ENCODE measurements at regions not wholly inside any gene's neighbourhood (a gene's known extent, or its start where the extent isn't known, plus 50 kb on each side); places are given as distances from the start of the nearest gene placed in this dataset.
A peak's percentile ranks its signal among the peaks of the same experiment; 100 is the strongest.

GRCh38 chr14:26194816-26195215 is 403.0 kb downstream of the NOVA1 start:
- H3K9me3 ChIP-seq (ENCODE audit: control insufficient read depth, insufficient read depth, low read length), result no peaks in the 10 kb centered on the region
- no peak for DNase-seq (ENCODE audit: low read depth in 4 of 6, low spot score in 6 of 6)
- no peak overlapping the region for H3K27ac ChIP-seq (ENCODE audit: low read depth, low read length)
- no peaks in the 10 kb centered on the region for H3K4me1 ChIP-seq (ENCODE audit: control insufficient read depth, insufficient read depth, low read length)
- no peak overlapping the region for H3K4me3 ChIP-seq (ENCODE audit: low read depth, low read length)
- H3K36me3 ChIP-seq (ENCODE audit: control insufficient read depth, insufficient read depth, low read length), result no peaks in the 10 kb centered on the region
- no CpG with 5 or more reads among the region's 1 CpG for WGBS (ENCODE audit: insufficient coverage)
- no peaks in the 10 kb centered on the region for H3K27me3 ChIP-seq (ENCODE audit: control insufficient read depth, insufficient read depth, low read length)

GRCh38 chr14:26191671-26192070 is 406.2 kb downstream of the NOVA1 start:
- Histone ChIP-seq H3K36me3 (ENCODE audit: control insufficient read depth, insufficient read depth, low read length) (no peaks in the 10 kb centered on the region), H3K27ac (ENCODE audit: low read depth, low read length) (no peak overlapping the region), H3K27me3 (ENCODE audit: control insufficient read depth, insufficient read depth, low read length) (no peaks in the 10 kb centered on the region), H3K9me3 (ENCODE audit: control insufficient read depth, insufficient read depth, low read length) (no peaks in the 10 kb centered on the region), H3K4me3 (ENCODE audit: low read depth, low read length) (no peak overlapping the region), H3K4me1 (ENCODE audit: control insufficient read depth, insufficient read depth, low read length) (no peaks in the 10 kb centered on the region)
- no peak for DNase-seq (ENCODE audit: low read depth in 4 of 6, low spot score in 6 of 6)
- WGBS (ENCODE audit: insufficient coverage), result no CpG with 5 or more reads among the region's 1 CpG

GRCh38 chr14:26191123-26191522 is 406.7 kb downstream of the NOVA1 start:
- H3K4me1 ChIP-seq (ENCODE audit: control insufficient read depth, insufficient read depth, low read length), result no peaks in the 10 kb centered on the region
- H3K9me3 ChIP-seq (ENCODE audit: control insufficient read depth, insufficient read depth, low read length), result no peaks in the 10 kb centered on the region

GRCh38 chr14:26190646-26191045 is 407.2 kb downstream of the NOVA1 start:
- Histone ChIP-seq H3K36me3 (ENCODE audit: control insufficient read depth, insufficient read depth, low read length) (no peaks in the 10 kb centered on the region), H3K9me3 (ENCODE audit: control insufficient read depth, insufficient read depth, low read length) (no peaks in the 10 kb centered on the region), H3K4me3 (ENCODE audit: low read depth, low read length) (no peak overlapping the region), H3K27ac (ENCODE audit: low read depth, low read length) (no peak overlapping the region), H3K4me1 (ENCODE audit: control insufficient read depth, insufficient read depth, low read length) (no peaks in the 10 kb centered on the region), H3K27me3 (ENCODE audit: control insufficient read depth, insufficient read depth, low read length) (no peaks in the 10 kb centered on the region)
- no peak for DNase-seq (ENCODE audit: low read depth in 4 of 6, low spot score in 6 of 6)
- WGBS (ENCODE audit: insufficient coverage), result no CpG with 5 or more reads among the region's 2 CpGs

More at GRCh38 chr14:26191123-26191522, 406.7 kb downstream of the NOVA1 start:
- Histone ChIP-seq H3K27me3 (ENCODE audit: control insufficient read depth, insufficient read depth, low read length) (no peaks in the 10 kb centered on the region), H3K36me3 (ENCODE audit: control insufficient read depth, insufficient read depth, low read length) (no peaks in the 10 kb centered on the region), H3K27ac (ENCODE audit: low read depth, low read length) (no peak overlapping the region), H3K4me3 (ENCODE audit: low read depth, low read length) (no peak overlapping the region)
- DNase-seq (ENCODE audit: low read depth in 4 of 6, low spot score in 6 of 6), result no peak
- 61% methylated on average over 4 of the region's 4 CpGs for WGBS (ENCODE audit: insufficient coverage)

GRCh38 chr14:26187996-26188620 is 409.7 kb downstream of the NOVA1 start:
- no peaks in the 10 kb centered on the region for H3K36me3 ChIP-seq (ENCODE audit: control insufficient read depth, insufficient read depth, low read length)
- 100% methylated on average over 1 of the region's 2 CpGs for WGBS (ENCODE audit: insufficient coverage)
- no peak for DNase-seq (ENCODE audit: low read depth in 4 of 6, low spot score in 6 of 6)

GRCh38 chr14:26180221-26180620 is 417.6 kb downstream of the NOVA1 start:
- 20% methylated on average over 1 of the region's 2 CpGs for WGBS (ENCODE audit: insufficient coverage)
- DNase-seq (ENCODE audit: low read depth in 4 of 6, low spot score in 6 of 6), result peak in 5 of 6 donors; percentile 31 to 79 (median 45)
- Histone ChIP-seq H3K4me1 (ENCODE audit: control insufficient read depth, insufficient read depth, low read length) (no peaks in the 10 kb centered on the region), H3K36me3 (ENCODE audit: control insufficient read depth, insufficient read depth, low read length) (no peaks in the 10 kb centered on the region), H3K9me3 (ENCODE audit: control insufficient read depth, insufficient read depth, low read length) (no peaks in the 10 kb centered on the region), H3K27me3 (ENCODE audit: control insufficient read depth, insufficient read depth, low read length) (no peaks in the 10 kb centered on the region), H3K4me3 (ENCODE audit: low read depth, low read length) (no peak overlapping the region), H3K27ac (ENCODE audit: low read depth, low read length) (no peak overlapping the region)

More at GRCh38 chr14:26187996-26188620, 409.7 kb downstream of the NOVA1 start:
- Histone ChIP-seq H3K9me3 (ENCODE audit: control insufficient read depth, insufficient read depth, low read length) (no peaks in the 10 kb centered on the region), H3K27ac (ENCODE audit: low read depth, low read length) (no peak overlapping the region), H3K4me3 (ENCODE audit: low read depth, low read length) (no peak overlapping the region), H3K4me1 (ENCODE audit: control insufficient read depth, insufficient read depth, low read length) (no peaks in the 10 kb centered on the region), H3K27me3 (ENCODE audit: control insufficient read depth, insufficient read depth, low read length) (no peaks in the 10 kb centered on the region)

- Histone ChIP-seq H3K36me3 (ENCODE audit: control insufficient read depth, insufficient read depth, low read length) (no peaks in the 10 kb centered on the region), H3K27me3 (ENCODE audit: control insufficient read depth, insufficient read depth, low read length) (no peaks in the 10 kb centered on the region), H3K27ac (ENCODE audit: low read depth, low read length) (no peak overlapping the region), H3K4me1 (ENCODE audit: control insufficient read depth, insufficient read depth, low read length) (no peaks in the 10 kb centered on the region), H3K4me3 (ENCODE audit: low read depth, low read length) (no peak overlapping the region), H3K9me3 (ENCODE audit: control insufficient read depth, insufficient read depth, low read length) (no peaks in the 10 kb centered on the region)
- peak in 3 of 6 donors; percentile 12 to 85 (median 38) for DNase-seq (ENCODE audit: low read depth in 4 of 6, low spot score in 6 of 6)
- 78% methylated on average over 8 of the region's 14 CpGs for WGBS (ENCODE audit: insufficient coverage)
Measured at GRCh38 chr14:26175658-26176057, 422.2 kb downstream of the NOVA1 start.

- WGBS (ENCODE audit: insufficient coverage), result no CpG with 5 or more reads among the region's 2 CpGs
- no peaks in the 10 kb centered on the region for H3K9me3 ChIP-seq (ENCODE audit: control insufficient read depth, insufficient read depth, low read length)
- H3K27ac ChIP-seq (ENCODE audit: low read depth, low read length), result no peak overlapping the region
- no peaks in the 10 kb centered on the region for H3K36me3 ChIP-seq (ENCODE audit: control insufficient read depth, insufficient read depth, low read length)
- H3K4me1 ChIP-seq (ENCODE audit: control insufficient read depth, insufficient read depth, low read length), result no peaks in the 10 kb centered on the region
- DNase-seq (ENCODE audit: low read depth in 4 of 6, low spot score in 6 of 6), result no peak
- H3K4me3 ChIP-seq (ENCODE audit: low read depth, low read length), result no peak overlapping the region
- H3K27me3 ChIP-seq (ENCODE audit: control insufficient read depth, insufficient read depth, low read length), result no peaks in the 10 kb centered on the region
Measured at GRCh38 chr14:26174395-26174794, 423.4 kb downstream of the NOVA1 start.

- Histone ChIP-seq H3K27me3 (ENCODE audit: control insufficient read depth, insufficient read depth, low read length) (no peaks in the 10 kb centered on the region), H3K36me3 (ENCODE audit: control insufficient read depth, insufficient read depth, low read length) (no peaks in the 10 kb centered on the region), H3K4me1 (ENCODE audit: control insufficient read depth, insufficient read depth, low read length) (no peaks in the 10 kb centered on the region), H3K9me3 (ENCODE audit: control insufficient read depth, insufficient read depth, low read length) (no peaks in the 10 kb centered on the region), H3K27ac (ENCODE audit: low read depth, low read length) (no peak overlapping the region), H3K4me3 (ENCODE audit: low read depth, low read length) (no peak overlapping the region)
- WGBS (ENCODE audit: insufficient coverage), result 80% methylated on average over 1 of the region's 2 CpGs
- no peak for DNase-seq (ENCODE audit: low read depth in 4 of 6, low spot score in 6 of 6)
Measured at GRCh38 chr14:26173581-26174110, 424.2 kb downstream of the NOVA1 start.

GRCh38 chr14:26172396-26172795 is 425.4 kb downstream of the NOVA1 start:
- no peak for DNase-seq (ENCODE audit: low read depth in 4 of 6, low spot score in 6 of 6)
- no peak overlapping the region for H3K27ac ChIP-seq (ENCODE audit: low read depth, low read length)

More at GRCh38 chr14:26172396-26172795, 425.4 kb downstream of the NOVA1 start:
- Histone ChIP-seq H3K27me3 (ENCODE audit: control insufficient read depth, insufficient read depth, low read length) (no peaks in the 10 kb centered on the region), H3K36me3 (ENCODE audit: control insufficient read depth, insufficient read depth, low read length) (no peaks in the 10 kb centered on the region), H3K9me3 (ENCODE audit: control insufficient read depth, insufficient read depth, low read length) (no peaks in the 10 kb centered on the region), H3K4me1 (ENCODE audit: control insufficient read depth, insufficient read depth, low read length) (no peaks in the 10 kb centered on the region), H3K4me3 (ENCODE audit: low read depth, low read length) (no peak overlapping the region)

Measured in spinal cord (tissue), 9 donors.